ENCODE measurements at regions not wholly inside any gene's neighbourhood (a gene's known extent, or its start where the extent isn't known, plus 50 kb on each side); places are given as distances from the start of the nearest gene placed in this dataset.

DNA sequence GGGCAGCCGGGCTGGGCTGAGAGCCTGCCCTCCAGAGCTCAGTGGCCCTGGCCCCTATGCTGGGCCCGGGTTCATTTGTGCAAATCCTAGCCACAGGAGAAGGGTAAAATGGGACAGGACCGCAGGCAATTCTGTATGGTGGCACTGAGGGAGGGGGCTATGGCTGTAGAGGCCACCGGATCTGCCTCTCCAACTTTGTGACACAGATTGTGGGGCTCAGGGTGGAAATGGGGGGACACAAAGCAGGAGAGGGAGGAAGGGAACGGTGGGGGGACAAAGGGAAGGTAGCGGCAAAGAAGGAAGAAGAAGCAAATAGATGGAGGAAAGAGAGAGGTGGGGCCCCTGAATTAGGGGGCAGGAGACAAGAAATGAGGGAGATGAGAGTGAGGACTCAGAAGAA is 201.1 kb downstream of the SMAD2 start:
- TF ChIP-seq, protein P1, sequence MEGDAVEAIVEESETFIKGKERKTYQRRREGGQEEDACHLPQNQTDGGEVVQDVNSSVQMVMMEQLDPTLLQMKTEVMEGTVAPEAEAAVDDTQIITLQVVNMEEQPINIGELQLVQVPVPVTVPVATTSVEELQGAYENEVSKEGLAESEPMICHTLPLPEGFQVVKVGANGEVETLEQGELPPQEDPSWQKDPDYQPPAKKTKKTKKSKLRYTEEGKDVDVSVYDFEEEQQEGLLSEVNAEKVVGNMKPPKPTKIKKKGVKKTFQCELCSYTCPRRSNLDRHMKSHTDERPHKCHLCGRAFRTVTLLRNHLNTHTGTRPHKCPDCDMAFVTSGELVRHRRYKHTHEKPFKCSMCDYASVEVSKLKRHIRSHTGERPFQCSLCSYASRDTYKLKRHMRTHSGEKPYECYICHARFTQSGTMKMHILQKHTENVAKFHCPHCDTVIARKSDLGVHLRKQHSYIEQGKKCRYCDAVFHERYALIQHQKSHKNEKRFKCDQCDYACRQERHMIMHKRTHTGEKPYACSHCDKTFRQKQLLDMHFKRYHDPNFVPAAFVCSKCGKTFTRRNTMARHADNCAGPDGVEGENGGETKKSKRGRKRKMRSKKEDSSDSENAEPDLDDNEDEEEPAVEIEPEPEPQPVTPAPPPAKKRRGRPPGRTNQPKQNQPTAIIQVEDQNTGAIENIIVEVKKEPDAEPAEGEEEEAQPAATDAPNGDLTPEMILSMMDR (IDR thresholded peaks at IDR 0.05; ENCODE audit: low read length, missing control alignments) = no peak
- no peak overlapping the region for H3K4me3 ChIP-seq (replicated peaks; ENCODE audit: low read depth, low read length)
- DNase-seq (ENCODE audit: low read depth) = no peak

DNA sequence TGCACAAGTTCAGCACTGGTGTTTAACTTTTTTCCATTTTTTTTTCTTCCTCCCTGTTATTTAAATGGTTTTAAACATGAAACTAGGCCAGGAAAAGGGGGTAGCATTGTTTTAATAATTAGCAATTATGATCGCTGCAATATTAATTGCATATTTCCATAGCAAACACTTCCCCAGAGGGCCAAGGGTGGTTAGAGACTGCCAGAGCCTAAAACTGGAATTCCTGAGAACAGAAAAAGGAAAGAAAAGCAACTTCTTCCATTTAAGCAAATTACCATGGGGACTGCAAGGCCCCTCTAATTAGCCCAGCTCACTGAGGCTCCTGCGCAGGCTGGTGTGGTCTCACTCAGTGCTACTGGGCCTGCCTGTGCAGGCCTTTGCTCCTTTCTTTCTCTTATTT is 201.5 kb downstream of the SMAD2 start:
- TF ChIP-seq, protein P1 (IDR thresholded peaks at IDR 0.05; ENCODE audit: low read length, missing control alignments) = no peak
- no peak overlapping the region for H3K4me3 ChIP-seq (replicated peaks; ENCODE audit: low read depth, low read length)

DNA sequence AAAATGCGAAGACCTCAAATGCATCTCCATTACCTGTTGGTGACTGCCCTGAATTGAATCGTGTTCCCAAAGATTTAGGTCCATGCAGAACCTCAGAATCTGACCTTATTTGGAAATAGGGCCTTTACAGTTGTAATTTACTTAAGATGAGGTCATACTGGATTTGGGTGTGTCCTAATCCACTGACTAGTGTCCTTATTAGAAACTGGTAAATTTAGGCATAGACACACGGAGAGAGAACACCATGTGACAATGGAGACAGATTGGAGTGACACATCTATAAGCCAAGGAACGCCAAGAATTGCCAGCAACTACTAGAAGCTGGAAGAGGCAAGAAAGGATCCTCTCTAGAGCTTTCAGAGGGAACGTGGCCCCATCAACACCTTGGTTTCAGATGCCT is 203.1 kb downstream of the SMAD2 start:
- TF ChIP-seq, protein P1 (IDR thresholded peaks at IDR 0.05; ENCODE audit: low read length, missing control alignments) = no peak
- no peak for DNase-seq (ENCODE audit: low read depth)
- H3K4me3 ChIP-seq (replicated peaks; ENCODE audit: low read depth, low read length) = no peak overlapping the region

More for the DNA sequence above, 201.5 kb downstream of the SMAD2 start:
- no peak for DNase-seq (ENCODE audit: low read depth)

DNA sequence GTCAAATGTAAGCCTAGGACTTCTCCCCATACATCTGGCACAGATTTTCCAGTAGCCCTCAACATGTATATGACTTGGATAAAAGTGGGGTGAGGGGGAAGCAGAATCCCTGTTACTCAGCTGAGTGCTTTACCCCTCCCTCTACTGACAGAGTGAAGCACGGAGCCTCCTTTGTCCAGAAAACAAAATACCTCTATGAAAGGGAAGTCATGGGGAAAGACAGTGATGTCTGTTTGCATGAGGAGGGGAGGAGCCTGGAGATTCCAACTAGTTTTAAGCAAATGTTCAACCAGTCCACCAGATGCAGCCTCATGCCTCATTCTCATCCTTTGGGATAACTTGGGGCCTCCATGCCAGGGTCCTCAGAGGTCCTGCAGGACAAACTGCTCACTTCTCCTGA is 203.9 kb downstream of the SMAD2 start:
- no peak for DNase-seq (ENCODE audit: low read depth)
- TF ChIP-seq, protein P1 (IDR thresholded peaks at IDR 0.05; ENCODE audit: low read length, missing control alignments) = no peak

DNA sequence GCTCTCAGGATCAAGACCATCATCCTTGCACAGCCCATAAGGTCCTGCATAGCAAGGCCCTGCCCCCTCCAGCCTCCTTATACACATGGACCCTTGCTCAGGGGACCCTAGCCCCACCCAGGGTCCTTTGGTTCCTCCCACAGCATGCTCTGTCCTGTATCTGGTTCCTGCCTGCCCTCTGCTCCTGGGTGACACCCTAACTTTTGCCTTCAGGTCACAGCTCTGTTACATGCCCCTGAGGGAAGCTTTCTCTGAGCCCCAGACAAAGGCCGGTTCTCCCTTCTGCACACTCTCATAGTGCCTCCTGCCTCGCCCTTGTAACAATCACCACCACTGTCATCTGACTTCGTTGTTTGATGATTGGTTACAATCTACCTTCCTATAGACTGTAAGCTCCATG is 204.8 kb downstream of the SMAD2 start:
- TF ChIP-seq, protein P1 (IDR thresholded peaks at IDR 0.05; ENCODE audit: low read length, missing control alignments) = no peak
- no peak for DNase-seq (ENCODE audit: low read depth)
- no peak overlapping the region for H3K4me3 ChIP-seq (replicated peaks; ENCODE audit: low read depth, low read length)

More for the DNA sequence above, 203.9 kb downstream of the SMAD2 start:
- no peak overlapping the region for H3K4me3 ChIP-seq (replicated peaks; ENCODE audit: low read depth, low read length)

DNA sequence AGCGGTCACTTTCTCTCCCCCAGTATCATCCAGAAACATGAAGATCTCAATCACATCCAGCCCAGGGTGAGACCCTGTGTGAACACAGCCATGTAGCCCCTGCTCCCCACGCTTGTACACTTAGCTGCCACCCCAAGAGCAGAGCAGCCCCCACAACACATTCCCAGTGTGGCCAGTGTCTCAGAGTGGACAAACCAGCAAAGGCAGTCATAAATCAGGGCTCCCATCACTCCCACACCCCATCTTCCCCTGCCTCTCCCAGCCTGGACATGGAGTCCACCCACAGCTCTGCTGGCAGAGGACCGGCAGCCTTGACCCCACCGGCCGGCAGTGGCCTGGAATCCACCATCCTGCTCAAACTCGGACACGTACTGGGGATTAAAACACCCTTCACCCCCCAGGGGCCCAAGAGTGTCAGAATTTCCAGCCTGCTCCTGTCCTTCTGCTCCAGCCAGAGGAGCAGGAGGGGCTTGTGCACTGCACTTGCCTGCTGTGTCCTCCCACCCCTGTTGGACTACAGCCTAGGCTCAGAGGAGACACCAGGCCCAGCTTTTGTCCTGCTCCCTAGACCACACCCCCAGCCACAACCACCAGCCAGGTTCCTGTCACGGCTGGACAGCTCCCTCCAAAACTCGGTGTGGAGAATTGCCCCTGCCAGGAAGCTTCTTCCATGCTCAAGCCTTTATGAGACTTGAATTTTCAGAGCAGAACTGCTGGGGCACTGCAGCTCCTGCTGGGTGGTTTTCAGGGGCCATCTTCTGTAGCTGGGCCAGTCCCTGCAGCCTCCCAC is 206.1 kb downstream of the SMAD2 start:
- no peak for DNase-seq (ENCODE audit: low read depth)
- TF ChIP-seq, protein P1 (IDR thresholded peaks at IDR 0.05; ENCODE audit: low read length, missing control alignments) = no peak
- H3K4me3 ChIP-seq (replicated peaks; ENCODE audit: low read depth, low read length) = no peak overlapping the region

DNA sequence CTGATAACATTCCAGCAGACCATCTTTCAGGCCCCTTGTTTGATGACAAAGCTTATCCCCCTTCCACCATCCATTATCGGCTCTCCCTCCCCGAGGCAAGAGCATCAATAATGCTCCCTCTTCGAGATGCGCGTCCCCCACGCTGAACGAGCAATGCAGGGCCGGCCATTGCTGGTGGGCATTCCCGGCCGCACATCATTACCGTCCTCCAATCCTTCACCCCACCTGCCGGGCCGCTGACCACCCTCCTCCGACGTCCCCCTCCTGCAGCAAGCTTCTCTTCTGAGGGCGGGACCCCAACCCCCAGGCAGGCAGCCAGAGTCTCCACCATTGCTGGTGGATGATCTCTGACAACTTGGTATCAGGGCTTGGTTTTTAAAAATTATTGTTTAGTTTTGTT is 208.6 kb downstream of the SMAD2 start:
- H3K4me3 ChIP-seq (replicated peaks; ENCODE audit: low read depth, low read length) = no peak overlapping the region
- DNase-seq (ENCODE audit: low read depth) = no peak
- TF ChIP-seq, protein P1 (IDR thresholded peaks at IDR 0.05; ENCODE audit: low read length, missing control alignments) = no peak
